Epithelial cell of proximal tubule (primary cell): ENCODE measurements at regions not wholly inside any gene's neighbourhood (a gene's known extent, or its start where the extent isn't known, plus 50 kb on each side); places are given as distances from the start of the nearest gene placed in this dataset.
A peak's percentile ranks its signal among the peaks of the same experiment; 100 is the strongest.

Experiments
- DNase-seq: peaks from one replicate; pipeline ENCODE4 v3.0.0-alpha.2; 2011; ENCODE audit warnings: low read depth
- H3K4me3 ChIP-seq: 2 replicates; pipeline ENCODE4 v1.5.1; 2011; ENCODE audit warnings: low read depth, mild to moderate bottlenecking, low read length
- CTCF ChIP-seq: conservative IDR thresholded peaks from 2 replicates; pipeline ENCODE4 v1.5.1; 2012; ENCODE audit warnings: low read depth, mild to moderate bottlenecking, low read length

- no peak overlapping the region for H3K4me3 ChIP-seq
- no peak for TF ChIP-seq CTCF
- no peak for DNase-seq
Observed at GRCh38 chr10:25786161-25786560, 147.9 kb upstream of the MYO3A start.

GRCh38 chr10:25786899-25787298, 147.1 kb upstream of the MYO3A start:
- DNase-seq: no peak
- TF ChIP-seq CTCF: no peak
- H3K4me3 ChIP-seq: no peak overlapping the region

- H3K4me3 ChIP-seq: no peak overlapping the region
- TF ChIP-seq CTCF: no peak
- no peak for DNase-seq
Observed at GRCh38 chr10:25797888-25798429, 136.1 kb upstream of the MYO3A start.

- no peak overlapping the region for H3K4me3 ChIP-seq
- TF ChIP-seq CTCF: no peak
- no peak for DNase-seq
Observed at GRCh38 chr10:25804505-25804904, 129.5 kb upstream of the MYO3A start.

GRCh38 chr10:25805986-25806385, 128.0 kb upstream of the MYO3A start:
- H3K4me3 ChIP-seq: no peak overlapping the region
- no peak for DNase-seq
- no peak for TF ChIP-seq CTCF

- H3K4me3 ChIP-seq: no peak overlapping the region
- DNase-seq: peak; percentile 42
- TF ChIP-seq CTCF: no peak
Observed at GRCh38 chr10:25808372-25808771, 125.7 kb upstream of the MYO3A start.

- peak; percentile 52 for DNase-seq
- no peak overlapping the region for H3K4me3 ChIP-seq
- TF ChIP-seq CTCF: no peak
Observed at GRCh38 chr10:25811052-25811685, 122.9 kb upstream of the MYO3A start.
